DMS 273 (cell line): ENCODE measurements at regions not wholly inside any gene's neighbourhood (a gene's known extent, or its start where the extent isn't known, plus 50 kb on each side); places are given as distances from the start of the nearest gene placed in this dataset.

Source experiments
- DNase-seq: peaks from one replicate; lab custom pipeline; 2025; ENCODE audit not compliant: unreplicated experiment; lab: John Stamatoyannopoulos, UW

- DNase-seq = no peak
Measured at GRCh38 chr12:40615590-40615989, 76.6 kb upstream of the CNTN1 start.

- DNase-seq = peak; percentile 60
Measured at GRCh38 chr12:40616383-40616915, 75.8 kb upstream of the CNTN1 start.

DNA sequence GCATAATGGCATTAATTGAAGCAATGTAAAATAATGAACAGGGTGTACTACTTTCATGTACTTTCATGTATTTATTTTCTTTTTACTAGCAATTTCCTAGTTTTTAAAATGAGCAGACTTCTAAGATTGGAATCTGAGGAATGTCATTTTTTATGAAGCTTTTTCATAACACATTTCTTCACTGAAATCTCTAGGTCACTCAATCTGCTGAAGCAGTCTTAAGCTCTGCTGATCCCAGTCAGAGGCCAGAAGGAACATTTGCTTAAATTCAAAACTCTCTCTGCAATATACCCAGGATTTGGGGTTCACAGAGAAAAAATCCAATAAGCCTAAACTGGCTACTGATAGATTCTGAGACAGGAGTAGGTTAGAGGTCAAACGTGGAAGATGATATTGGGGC lies 73.6 kb upstream of the CNTN1 start:
- no peak for DNase-seq

DNA sequence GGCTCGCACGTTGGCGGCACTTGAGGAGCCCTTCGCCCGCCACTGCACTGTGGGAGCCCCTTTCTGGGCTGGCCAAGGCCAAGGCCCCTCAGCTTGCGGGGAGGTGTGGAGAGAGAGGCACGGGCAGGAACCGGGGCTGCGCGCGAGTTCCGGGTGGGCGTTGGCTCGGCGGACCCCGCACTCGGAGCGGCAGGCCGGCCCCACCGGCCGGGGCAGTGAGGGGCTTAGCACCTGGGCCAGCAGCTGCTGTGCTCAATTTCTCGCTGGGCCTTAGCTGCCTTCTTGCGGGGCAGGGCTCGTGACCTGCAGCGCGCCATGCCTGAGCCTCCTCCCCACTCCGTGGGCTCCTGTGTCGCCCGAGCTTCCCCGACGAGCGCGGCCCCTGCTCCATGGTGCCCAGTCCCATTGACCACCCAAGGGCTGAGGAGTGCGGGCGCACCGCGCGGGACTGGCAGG lies 71.6 kb upstream of the CNTN1 start:
- DNase-seq = no peak

DNA sequence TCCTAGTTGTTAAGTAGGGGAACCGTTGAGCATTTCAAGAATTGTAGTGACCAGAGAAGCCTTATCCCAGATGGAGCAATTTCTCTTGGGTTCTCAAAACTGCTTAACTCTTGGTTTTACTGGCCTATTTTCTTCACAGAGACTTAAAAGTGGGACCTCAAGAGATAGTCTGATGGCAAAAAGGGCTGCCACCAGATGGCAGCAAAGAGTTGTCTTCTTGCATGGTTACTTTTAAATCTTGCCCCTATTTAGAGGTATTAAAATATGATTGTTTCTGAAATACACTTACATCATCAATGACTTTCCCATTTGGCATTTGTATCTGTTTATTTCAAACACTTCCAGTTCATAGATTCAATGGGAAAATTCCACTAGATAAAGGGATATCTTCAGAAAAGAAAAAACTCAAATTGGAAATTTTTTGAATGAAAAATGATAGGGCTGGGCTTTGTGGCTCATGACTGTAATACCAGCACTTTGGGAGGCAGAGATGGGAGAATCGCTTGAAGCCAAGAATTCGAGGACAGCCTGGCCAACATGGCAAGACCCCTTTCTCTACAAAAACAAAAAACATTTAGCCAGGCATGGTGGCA lies 69.9 kb upstream of the CNTN1 start:
- DNase-seq = peak; percentile 74

DNA sequence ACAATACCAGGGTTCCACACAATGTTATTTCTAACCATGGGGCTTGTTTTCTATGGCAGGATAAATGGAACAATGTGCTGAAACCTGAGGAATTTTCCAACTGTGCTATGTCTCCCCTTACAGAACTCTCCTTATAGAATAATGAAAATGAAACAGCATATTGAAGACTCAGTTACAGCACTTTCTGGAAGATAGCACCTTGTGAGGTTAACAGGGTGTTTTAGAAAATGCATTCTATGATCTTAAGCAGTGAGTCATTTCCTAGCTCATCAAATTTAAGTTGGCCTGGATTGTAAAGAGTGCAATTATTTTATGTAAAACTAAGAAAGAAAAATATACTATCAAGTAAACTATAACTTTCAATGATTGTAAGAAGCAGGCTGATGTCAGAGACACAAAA lies 60.1 kb upstream of the CNTN1 start:
- no peak for DNase-seq

DNA sequence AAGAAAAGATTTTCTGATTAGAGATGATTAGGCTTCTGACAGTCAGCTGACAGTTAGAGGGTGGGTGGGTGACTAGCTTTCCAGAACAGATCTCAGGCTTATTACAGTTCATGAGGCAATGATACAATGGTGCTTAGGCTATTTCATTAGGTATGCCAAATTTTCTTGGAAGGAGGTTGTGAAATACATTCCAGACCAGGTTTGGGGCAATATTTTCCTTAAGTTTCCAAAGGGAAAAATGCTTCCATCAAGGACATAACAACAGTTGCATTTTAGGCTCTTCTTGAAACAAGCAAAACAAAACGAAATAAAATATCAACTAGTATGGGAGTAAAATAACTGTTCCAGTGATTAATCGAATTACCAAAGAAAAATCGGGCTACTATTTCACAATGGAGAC lies 59.3 kb upstream of the CNTN1 start:
- no peak for DNase-seq

DNA sequence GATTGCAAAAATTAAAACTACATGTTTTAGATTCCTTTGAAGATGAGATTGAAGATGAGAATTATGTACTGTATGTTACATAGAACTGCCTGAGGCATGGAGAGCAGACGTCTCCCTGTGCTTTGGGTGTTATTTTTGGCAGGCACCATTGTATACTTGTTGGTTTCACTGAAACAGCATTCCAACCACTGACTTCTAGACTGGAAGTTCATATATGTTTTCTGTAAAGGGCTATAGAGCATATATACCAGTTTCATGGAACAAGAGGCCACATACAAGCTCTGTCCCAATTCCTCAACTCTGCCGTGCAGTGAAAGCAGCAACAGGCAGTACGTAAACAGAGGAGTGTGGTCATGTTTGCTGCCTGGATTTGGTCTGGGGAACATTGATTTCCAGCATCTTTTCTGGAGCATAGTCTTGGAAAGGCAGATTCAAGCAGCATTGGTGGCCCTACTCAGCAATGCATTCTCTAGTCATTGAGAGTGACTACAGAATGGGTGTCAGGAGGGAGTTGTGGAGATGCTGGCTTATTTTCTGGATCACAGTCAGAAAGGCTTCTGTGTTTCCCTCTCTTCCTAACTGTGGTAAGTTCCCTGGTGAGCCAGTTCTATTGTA lies 57.6 kb upstream of the CNTN1 start:
- no peak for DNase-seq

DNA sequence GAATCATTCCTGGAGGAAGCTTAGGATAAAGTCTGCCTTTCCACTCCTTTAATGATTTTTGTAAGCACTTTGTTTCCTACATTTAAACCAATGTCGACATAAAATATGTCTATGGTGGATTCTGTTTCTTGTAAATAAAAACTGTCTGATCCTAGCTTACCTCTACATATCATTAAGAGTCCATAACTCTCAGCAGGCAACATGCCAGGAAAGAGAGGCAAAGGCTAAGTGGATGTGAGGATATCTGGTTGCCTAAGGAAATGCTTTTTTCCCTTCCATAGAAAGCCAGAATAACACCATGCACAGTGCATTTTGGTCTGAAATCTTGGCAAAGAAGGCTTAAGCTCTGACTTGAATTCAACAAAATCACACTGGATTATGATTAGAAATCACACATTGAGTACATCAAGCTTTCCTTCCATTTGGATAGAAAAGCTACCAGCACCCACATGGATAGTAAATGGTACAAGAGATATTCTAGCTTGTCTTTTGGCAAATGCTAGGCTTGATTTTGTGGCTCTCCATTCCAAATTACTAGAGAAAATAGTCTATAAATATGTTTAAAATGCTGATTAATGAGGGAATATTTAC lies 57.0 kb upstream of the CNTN1 start:
- no peak for DNase-seq
